ENCODE measurements at regions not wholly inside any gene's neighbourhood (a gene's known extent, or its start where the extent isn't known, plus 50 kb on each side); places are given as distances from the start of the nearest gene placed in this dataset.
"Not testable (repeated sequence)": the region's sequence is repeated elsewhere in the genome, so short reads cannot be mapped to it uniquely, and the experiment has no call there.

DNA sequence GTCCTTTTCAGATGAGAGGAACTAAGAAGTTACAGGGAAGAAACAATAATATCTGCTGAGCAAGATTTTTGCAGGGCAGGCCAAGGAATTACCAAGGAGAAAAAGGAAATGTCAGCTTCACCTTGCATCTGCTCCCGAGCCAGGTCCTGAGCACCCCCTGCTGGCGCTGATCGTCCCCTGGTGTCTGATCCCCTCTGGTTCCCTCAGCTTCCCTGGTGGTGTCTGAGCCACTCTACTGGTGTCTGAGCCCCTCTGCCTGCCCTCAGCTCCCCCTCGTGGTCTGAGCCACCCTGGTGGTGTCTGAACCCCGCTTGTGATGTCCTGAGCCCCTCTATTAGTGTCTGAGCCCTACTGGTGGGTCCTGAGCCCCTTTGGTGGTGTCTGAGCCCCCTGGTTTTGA is 485.7 kb downstream of the GOLGA6L6 start:
- not testable (repeated sequence) for DNase-seq (ENCODE audit: extremely low read depth, low read depth); H3K4me3 ChIP-seq (replicated peaks; ENCODE audit: low read depth, low read length)

DNA sequence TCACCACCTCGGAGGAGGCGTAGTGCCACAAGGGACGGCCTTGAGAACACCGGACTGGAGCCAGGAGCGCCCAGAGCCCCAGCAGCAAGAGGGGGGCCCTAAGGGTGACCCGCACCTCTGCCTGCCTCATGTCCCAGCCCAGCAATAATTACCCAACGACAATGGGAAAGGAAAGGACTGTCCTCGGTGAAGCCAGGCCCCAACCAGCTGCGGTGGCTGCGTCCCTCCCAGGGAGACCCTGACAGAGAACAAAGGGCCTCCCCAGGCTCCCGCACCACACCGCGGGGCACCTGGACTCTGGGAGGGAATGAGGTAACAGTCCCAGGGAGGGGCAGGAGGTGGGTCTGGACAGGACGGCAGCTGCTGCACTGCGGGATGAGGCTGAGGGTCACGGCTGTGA is 493.4 kb downstream of the GOLGA6L6 start:
- DNase-seq (ENCODE audit: extremely low read depth, low read depth); H3K4me3 ChIP-seq (replicated peaks; ENCODE audit: low read depth, low read length): not testable (repeated sequence)

DNA sequence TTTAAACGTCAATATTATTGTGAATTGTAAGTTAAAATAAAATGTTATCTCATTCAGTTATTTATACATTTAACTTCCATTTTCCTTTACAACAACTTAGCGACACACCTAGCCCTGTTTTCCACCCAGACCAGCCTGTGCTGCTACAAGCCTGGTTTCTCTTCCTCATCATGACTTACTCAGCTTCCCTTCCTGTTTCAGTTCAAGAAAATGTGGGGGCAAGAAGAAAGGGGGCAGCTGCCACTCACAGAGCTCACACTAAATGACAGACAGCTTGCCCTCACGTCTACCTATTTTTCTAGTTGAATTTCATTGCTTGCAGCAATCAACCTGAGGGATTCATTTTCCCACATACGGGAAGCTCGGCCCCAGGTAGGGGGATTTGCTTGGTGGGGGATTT is 496.4 kb downstream of the GOLGA6L6 start:
- DNase-seq (ENCODE audit: extremely low read depth, low read depth); H3K4me3 ChIP-seq (replicated peaks; ENCODE audit: low read depth, low read length): not testable (repeated sequence)

DNA sequence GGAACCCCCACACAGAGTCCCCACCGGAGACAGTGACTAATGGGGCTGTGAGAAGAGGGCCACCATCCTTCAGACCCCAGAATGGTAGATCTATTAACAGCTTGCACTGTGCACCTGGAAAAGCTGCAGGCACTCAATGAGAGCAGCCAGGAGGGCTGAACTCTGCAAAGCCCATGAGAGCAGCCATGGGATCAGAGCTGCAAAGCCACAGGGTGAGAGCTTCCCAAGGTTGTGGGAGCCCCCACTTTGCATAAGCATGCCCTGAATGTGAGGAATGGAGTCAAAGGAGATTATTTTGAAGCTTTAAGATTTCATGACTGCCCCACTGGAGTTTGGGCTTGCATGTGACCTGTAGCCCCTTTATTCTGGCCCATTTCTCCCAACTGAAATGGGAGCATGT is 500.9 kb downstream of the GOLGA6L6 start:
- not testable (repeated sequence) for H3K4me3 ChIP-seq (replicated peaks; ENCODE audit: low read depth, low read length); DNase-seq (ENCODE audit: extremely low read depth, low read depth)

DNA sequence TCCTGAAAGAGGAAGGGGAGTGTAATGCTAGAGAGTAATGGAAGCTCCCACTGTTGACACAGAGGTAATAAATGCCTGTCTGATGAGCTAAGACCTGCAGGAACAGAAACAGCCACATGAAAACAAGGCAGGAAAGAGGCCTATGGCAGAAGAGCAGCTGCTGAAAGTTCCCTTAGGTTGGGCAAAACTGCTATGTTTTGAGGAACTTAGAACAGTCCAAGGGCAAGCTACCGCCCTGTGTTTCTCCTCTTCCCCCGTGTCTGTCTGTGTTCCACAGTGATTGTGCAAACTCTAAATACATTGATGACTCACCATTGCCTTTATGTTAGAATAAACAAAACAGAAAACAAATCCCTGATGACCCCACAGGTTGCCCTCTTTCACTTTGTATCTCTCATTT is 516.6 kb downstream of the GOLGA6L6 start:
- not testable (repeated sequence) for H3K4me3 ChIP-seq (replicated peaks; ENCODE audit: low read depth, low read length)

DNA sequence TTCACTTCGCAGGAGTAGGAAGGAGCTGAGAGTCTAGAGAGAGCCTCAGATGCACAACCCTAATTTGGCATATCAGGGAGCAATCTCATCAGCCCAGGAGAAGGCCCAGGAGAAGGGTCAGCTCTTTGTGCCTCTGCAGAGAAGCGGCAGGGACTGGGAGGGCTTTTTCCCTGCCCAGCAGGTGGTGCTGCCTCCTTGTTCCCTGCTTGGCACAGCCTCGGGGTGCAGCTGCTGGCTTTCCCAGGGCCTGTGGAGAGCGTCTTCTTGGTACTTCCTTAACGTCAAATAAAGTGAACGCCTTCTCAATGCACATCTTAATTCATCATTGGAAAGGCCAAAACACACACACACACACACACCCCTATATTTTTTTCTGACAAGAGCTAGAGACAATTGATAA is 519.3 kb downstream of the GOLGA6L6 start:
- DNase-seq (ENCODE audit: extremely low read depth, low read depth); H3K4me3 ChIP-seq (replicated peaks; ENCODE audit: low read depth, low read length): not testable (repeated sequence)

More for the DNA sequence above, 516.6 kb downstream of the GOLGA6L6 start:
- not testable (repeated sequence) for DNase-seq (ENCODE audit: extremely low read depth, low read depth)

DNA sequence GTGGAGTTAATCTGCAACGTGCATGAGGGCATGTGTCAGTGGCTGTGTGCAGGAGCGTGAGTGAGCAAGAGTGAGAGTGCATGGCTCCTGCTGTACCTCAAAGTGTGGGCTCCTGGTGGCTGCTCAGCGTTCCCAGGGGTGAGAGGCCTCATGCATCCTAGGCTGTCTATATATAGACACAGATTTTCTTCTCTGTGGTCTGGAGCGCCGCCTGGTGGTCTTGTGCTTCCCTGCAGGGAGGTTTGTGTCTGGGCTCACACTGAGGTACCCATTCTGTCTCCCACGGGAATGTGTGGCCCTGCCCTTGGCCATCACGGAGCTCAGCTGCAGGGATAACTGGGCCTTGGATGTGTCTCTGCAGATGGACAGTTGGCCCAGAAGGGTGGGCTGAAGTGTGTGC is 520.2 kb downstream of the GOLGA6L6 start:
- not testable (repeated sequence) for DNase-seq (ENCODE audit: extremely low read depth, low read depth); H3K4me3 ChIP-seq (replicated peaks; ENCODE audit: low read depth, low read length)

DNA sequence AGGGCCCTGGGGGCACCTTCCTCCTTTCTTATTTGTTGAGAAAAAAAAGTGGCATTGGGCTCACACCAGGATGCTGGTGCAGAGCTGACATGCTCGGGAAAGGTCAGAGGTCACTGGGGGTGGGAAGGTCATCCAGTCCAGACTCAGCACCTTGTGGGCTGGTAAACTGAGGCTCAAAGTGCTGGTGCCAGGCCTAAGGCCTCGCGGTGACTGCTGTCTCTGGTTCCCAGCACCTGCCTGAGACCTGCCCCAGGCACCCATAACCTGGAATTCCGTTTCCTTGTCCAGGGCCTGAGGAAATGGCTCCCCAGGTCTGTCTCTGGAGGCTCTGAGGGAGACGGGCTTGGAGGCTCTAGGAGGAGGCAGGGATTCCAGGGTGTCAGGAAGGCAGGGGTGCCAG is 521.0 kb downstream of the GOLGA6L6 start:
- DNase-seq (ENCODE audit: extremely low read depth, low read depth); H3K4me3 ChIP-seq (replicated peaks; ENCODE audit: low read depth, low read length): not testable (repeated sequence)

DNA sequence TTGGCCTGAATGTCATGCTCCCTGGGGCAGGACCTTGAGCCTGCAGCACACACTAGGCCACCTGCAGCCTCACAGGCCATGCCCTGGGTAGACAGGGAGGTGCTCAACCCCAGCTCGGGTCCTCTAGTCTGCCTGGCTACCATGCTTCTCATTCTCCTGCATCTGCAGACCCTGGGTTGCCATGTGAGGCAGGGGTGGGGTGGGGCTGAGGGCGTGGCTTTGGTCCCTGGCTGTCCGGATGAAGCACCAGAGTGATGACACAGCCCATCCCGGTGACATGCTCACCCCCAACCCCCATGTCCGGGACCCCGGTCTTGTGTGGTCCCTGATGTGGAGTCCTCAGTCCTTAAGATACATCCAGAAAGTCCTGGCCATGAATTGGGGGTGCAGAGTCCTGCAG is 521.8 kb downstream of the GOLGA6L6 start:
- DNase-seq (ENCODE audit: extremely low read depth, low read depth); H3K4me3 ChIP-seq (replicated peaks; ENCODE audit: low read depth, low read length): not testable (repeated sequence)

DNA sequence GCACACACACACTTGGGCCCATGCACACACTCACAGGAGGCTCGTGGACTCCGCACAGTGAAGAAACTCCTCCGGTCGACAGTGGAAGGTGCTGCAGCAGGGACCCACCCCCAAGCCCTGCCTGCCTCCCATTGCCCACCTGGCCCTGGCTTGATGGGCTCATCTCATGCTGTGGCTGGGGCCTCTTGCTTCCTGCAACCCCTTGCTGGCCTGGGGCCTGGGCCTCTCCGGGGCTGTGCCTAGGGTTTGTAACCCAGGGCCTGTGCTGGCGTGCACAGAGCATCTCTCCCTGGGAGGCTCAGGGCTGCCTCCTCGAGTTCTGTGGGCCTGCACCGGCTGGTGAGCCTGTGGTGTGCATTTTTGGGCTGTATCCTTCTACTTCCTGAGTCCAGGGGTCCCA is 524.0 kb downstream of the GOLGA6L6 start:
- H3K4me3 ChIP-seq (replicated peaks; ENCODE audit: low read depth, low read length); DNase-seq (ENCODE audit: extremely low read depth, low read depth): not testable (repeated sequence)

DNA sequence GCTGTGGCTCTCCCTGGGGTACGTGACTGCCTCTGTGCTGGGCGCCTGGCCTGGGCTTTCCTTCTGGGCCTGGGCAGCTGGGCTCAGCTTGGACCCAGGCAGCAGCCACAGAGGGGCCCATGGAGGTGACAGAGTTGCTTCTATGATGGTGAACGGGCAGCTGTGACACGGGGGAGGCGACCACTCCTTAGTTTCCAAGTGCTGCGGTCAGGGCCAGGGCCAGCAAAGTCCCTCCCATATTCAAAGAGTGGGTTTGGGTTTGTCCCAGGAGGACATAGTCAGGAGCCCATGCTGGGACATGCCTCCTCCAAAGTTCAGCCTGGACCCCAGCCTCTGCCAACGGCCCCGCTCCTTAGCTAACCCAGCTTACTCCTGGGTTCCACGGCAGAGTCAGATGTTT is 524.7 kb downstream of the GOLGA6L6 start:
- H3K4me3 ChIP-seq (replicated peaks; ENCODE audit: low read depth, low read length); DNase-seq (ENCODE audit: extremely low read depth, low read depth): not testable (repeated sequence)

DNA sequence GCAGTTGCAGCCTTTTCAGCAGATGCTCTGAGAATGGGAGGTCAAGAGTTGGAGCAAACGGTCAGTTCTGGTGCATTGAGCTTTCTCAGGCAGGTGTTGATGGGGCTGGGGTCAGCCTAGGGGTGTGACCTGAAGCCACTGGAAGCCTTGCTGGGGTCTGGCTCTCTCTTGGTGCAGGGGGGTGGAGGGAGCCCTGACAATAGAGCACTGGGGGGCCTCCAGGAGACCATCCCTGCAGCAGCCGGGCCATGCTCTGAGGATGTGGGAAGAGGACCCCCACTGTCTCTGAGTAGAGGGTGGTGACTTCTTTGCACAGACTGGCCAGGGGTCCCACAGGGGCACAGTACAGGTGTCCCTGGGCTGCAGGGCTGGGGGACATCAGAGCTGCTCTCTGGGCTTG is 528.8 kb downstream of the GOLGA6L6 start:
- not testable (repeated sequence) for DNase-seq (ENCODE audit: extremely low read depth, low read depth); H3K4me3 ChIP-seq (replicated peaks; ENCODE audit: low read depth, low read length)

DNA sequence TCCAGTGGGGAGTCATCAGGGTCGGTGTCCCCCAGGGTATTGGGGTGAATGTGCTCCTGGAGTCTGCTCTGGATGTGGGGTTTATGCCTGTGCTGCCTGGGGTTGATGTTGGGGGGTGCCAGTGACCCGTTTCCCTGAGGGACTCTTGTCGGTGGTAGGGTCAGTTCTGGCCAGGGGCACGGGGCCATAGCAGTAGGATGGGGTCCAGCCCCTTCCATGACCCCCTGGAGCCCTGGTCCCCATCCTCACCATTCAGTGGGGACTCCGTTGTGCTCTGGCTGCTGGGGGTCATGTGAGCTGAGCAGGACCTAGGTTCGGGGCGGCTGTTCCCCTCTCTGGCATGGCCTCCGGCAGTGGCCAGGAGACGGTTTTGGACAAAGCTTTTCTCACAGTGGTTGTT is 530.8 kb downstream of the GOLGA6L6 start:
- H3K4me3 ChIP-seq (replicated peaks; ENCODE audit: low read depth, low read length); DNase-seq (ENCODE audit: extremely low read depth, low read depth): not testable (repeated sequence)

DNA sequence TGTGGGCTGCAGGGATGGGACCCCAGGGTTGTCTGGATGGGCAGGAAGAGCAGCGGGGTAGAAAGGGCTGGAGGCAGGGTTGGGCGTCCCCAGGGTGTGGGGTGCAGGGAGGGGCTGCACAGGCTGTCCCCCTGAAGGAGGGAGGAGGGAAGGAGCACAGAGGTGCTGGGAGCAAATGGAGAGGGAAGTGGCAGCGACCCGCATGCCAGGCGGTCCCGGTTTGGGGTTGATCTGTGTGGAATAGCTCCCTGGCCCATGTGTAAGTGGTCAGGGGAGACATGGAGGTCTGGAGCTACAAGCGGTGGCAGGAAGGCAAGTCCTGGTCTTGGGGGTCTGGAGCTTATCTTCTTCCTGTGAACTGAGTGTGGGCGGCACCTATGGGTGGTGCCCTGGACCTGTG is 532.0 kb downstream of the GOLGA6L6 start:
- H3K4me3 ChIP-seq (replicated peaks; ENCODE audit: low read depth, low read length); DNase-seq (ENCODE audit: extremely low read depth, low read depth): not testable (repeated sequence)

DNA sequence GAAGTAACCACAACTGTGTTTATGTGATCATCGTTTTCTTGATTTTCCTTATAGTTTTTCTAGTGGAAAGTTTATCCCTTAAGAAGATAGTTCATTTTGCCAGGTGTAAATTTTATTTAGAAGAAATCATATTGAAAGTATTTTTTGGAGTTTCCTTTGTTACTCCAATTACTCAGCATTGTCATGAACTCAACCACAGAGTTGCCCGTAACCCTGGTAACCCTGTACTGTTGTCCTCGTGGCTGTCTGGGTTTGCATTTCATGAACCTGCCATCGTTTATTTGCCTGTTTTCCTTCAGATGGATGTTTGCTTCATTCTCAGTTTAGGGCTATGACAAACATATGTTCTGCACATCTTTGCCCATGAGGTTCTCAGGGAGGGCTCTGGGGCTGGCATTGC is 534.3 kb downstream of the GOLGA6L6 start:
- not testable (repeated sequence) for H3K4me3 ChIP-seq (replicated peaks; ENCODE audit: low read depth, low read length); DNase-seq (ENCODE audit: extremely low read depth, low read depth)

DNA sequence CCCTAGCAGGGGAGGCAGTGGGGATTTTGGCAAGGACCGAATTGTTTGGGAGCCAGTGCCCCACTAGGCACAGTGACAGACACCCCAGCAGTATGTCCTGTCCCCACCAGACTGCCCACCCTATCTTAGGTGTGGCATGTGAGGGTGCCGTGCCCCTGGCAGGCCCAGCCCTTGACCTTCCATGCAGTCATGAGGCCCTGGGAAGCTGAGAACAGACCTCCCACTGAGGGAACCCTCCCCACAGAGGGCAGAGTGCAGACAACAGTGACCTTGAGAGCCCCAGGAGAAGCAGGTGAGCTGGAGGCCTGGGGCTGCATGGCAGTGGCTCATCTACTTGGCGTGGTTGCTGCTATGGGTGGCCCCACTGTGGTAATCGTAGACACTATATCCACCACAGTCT is 538.1 kb downstream of the GOLGA6L6 start:
- not testable (repeated sequence) for DNase-seq (ENCODE audit: extremely low read depth, low read depth); H3K4me3 ChIP-seq (replicated peaks; ENCODE audit: low read depth, low read length)

DNA sequence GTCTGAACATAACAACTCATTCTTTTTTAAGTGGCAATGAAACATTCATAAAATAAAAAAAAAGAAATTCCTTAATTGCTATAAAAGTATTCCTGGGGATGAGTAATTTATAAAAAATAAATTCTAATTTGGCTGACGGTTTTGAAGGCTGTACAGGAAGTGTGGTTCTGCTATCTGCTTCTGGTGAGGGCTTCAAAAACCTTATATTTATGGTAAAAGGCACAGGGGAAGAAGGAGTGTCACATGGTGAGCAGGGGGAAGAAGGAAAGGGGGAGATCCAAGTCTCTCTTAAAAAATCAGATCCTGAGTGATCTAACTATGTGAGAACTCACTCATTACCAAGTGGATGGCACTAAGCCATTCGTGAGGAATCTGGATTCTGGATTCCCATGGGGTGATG is 539.0 kb downstream of the GOLGA6L6 start:
- not testable (repeated sequence) for DNase-seq (ENCODE audit: extremely low read depth, low read depth); H3K4me3 ChIP-seq (replicated peaks; ENCODE audit: low read depth, low read length)

DNA sequence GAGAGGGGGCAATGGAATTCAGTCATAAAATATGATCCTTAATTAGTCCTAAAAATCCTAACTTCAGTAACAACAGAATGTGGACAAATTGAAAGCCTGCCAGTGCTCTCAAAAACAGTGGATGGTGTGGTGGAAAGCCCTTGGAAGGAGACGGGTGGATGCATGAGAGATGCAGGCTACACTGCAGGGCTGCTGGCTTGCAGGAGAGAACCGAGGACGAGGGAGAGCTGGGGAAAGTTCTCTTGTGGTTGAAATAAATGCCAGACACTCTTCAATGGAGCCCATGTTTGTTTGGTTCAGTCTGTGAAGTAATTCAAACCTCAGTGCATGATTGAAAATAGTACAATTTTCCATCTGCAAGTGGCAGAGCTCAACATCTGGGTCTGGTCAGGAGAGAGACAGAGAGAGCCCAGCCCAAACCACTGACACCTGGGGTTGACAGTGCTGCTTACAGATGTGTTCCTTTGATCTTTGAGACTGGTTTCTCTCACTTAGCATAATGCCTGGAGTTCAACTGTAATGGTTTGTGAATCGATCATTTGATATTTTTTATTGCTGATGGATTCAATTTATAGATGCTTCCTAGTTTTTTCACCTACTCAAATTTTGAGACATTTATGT is 544.9 kb downstream of the GOLGA6L6 start:
- DNase-seq (ENCODE audit: extremely low read depth, low read depth); H3K4me3 ChIP-seq (replicated peaks; ENCODE audit: low read depth, low read length): not testable (repeated sequence)

DNA sequence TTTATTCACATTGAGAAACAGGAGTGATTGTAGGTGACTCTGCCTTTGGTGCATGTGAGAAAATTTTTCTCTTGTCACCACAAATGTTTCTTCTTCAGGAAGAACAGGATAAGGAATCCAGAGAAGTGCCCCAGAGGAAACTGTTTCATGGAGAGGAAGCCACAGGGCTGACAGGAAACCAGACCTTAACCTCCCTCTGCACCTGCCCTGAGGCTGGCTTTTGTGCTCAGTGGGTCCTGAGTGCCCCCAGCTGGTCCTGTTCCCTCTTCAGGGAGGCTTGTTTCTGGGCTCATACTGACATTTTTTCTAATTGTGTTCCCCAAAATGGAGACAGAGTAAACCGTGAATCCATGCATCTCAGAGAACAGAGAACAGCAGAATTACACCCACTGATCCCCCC is 546.3 kb downstream of the GOLGA6L6 start:
- not testable (repeated sequence) for DNase-seq (ENCODE audit: extremely low read depth, low read depth); H3K4me3 ChIP-seq (replicated peaks; ENCODE audit: low read depth, low read length)

Measured in HFF-Myc (cell line).